ENCODE measurements at regions not wholly inside any gene's neighbourhood (a gene's known extent, or its start where the extent isn't known, plus 50 kb on each side); places are given as distances from the start of the nearest gene placed in this dataset.

GRCh38 chr10:55215699-55216098, 414.7 kb upstream of the PCDH15 start:
- H3K27me3 ChIP-seq: no peaks in the 10 kb centered on the region
- no peak overlapping the region for H3K9ac ChIP-seq
- no peaks in the 10 kb centered on the region for H3F3A ChIP-seq (ENCODE audit: low read depth)
- H3K9me3 ChIP-seq (ENCODE audit: low read depth): no peaks in the 10 kb centered on the region
- H3K79me2 ChIP-seq (ENCODE audit: low read depth): no peaks in the 10 kb centered on the region
- TF ChIP-seq EZH2 (IDR thresholded peaks at IDR 0.05): no peak
- TF ChIP-seq CTCF (IDR thresholded peaks at IDR 0.05): no peak
- TF ChIP-seq EZH2phosphoT487 (IDR thresholded peaks at IDR 0.05): no peak
- H3K4me1 ChIP-seq: no peaks in the 10 kb centered on the region
- H3K4me1 Mint-ChIP-seq: no peaks in the 10 kb centered on the region
- DNase-seq (ENCODE audit: low spot score): no peak
- no peak overlapping the region for H3K27ac ChIP-seq
- no peaks in the 10 kb centered on the region for H4K20me1 ChIP-seq (ENCODE audit: low read depth)
- no peak overlapping the region for H3K4me3 Mint-ChIP-seq
- no peak overlapping the region for H2AFZ ChIP-seq (replicated peaks)
- no peak overlapping the region for H3K4me2 ChIP-seq
- no peaks in the 10 kb centered on the region for H3K9me3 Mint-ChIP-seq
- H3K27ac Mint-ChIP-seq: no peak overlapping the region
- H3K27me3 Mint-ChIP-seq (ENCODE audit: insufficient read depth, low read depth): no peaks in the 10 kb centered on the region
- H3K4me3 ChIP-seq: no peak overlapping the region
- H3K36me3 Mint-ChIP-seq: no peaks in the 10 kb centered on the region
- no peaks in the 10 kb centered on the region for H3K36me3 ChIP-seq

- Mint-ChIP-seq H3K9me3 (no peaks in the 10 kb centered on the region), H3K4me3 (no peak overlapping the region), H3K27me3 (ENCODE audit: insufficient read depth, low read depth) (no peaks in the 10 kb centered on the region), H3K27ac (no peak overlapping the region), H3K4me1 (no peaks in the 10 kb centered on the region), H3K36me3 (no peaks in the 10 kb centered on the region)
- no peaks in the 10 kb centered on the region for H3K9me3 ChIP-seq (ENCODE audit: low read depth)
- H3K9ac ChIP-seq: no peak overlapping the region
- no peaks in the 10 kb centered on the region for H3K27me3 ChIP-seq
- no peaks in the 10 kb centered on the region for H4K20me1 ChIP-seq (ENCODE audit: low read depth)
- DNase-seq (ENCODE audit: low spot score): no peak
- TF ChIP-seq EZH2phosphoT487 (IDR thresholded peaks at IDR 0.05): no peak
- no peak for TF ChIP-seq EZH2 (IDR thresholded peaks at IDR 0.05)
- no peak for TF ChIP-seq CTCF (IDR thresholded peaks at IDR 0.05)
- H3F3A ChIP-seq (ENCODE audit: low read depth): no peaks in the 10 kb centered on the region
- no peak overlapping the region for H3K4me2 ChIP-seq
- no peaks in the 10 kb centered on the region for H3K4me1 ChIP-seq
- H2AFZ ChIP-seq (replicated peaks): no peak overlapping the region
- no peaks in the 10 kb centered on the region for H3K36me3 ChIP-seq
- no peak overlapping the region for H3K27ac ChIP-seq
- H3K79me2 ChIP-seq (ENCODE audit: low read depth): no peaks in the 10 kb centered on the region
- no peak overlapping the region for H3K4me3 ChIP-seq
These were observed 413.6 kb upstream of the PCDH15 start for GRCh38 chr10:55214608-55215007.

GRCh38 chr10:55212051-55212450, 411.0 kb upstream of the PCDH15 start:
- TF ChIP-seq EZH2 (IDR thresholded peaks at IDR 0.05) (no peak), CTCF (IDR thresholded peaks at IDR 0.05) (no peak), EZH2phosphoT487 (IDR thresholded peaks at IDR 0.05) (no peak)
- no peaks in the 10 kb centered on the region for H3K27me3 ChIP-seq
- Mint-ChIP-seq H3K27ac (no peak overlapping the region), H3K9me3 (no peaks in the 10 kb centered on the region), H3K4me3 (no peak overlapping the region), H3K4me1 (no peaks in the 10 kb centered on the region), H3K36me3 (no peaks in the 10 kb centered on the region), H3K27me3 (ENCODE audit: insufficient read depth, low read depth) (no peaks in the 10 kb centered on the region)
- no peak overlapping the region for H3K4me3 ChIP-seq
- no peak overlapping the region for H2AFZ ChIP-seq (replicated peaks)
- no peaks in the 10 kb centered on the region for H3K4me1 ChIP-seq
- no peaks in the 10 kb centered on the region for H3K79me2 ChIP-seq (ENCODE audit: low read depth)
- no peaks in the 10 kb centered on the region for H4K20me1 ChIP-seq (ENCODE audit: low read depth)
- no peak overlapping the region for H3K27ac ChIP-seq
- no peaks in the 10 kb centered on the region for H3F3A ChIP-seq (ENCODE audit: low read depth)
- no peak for DNase-seq (ENCODE audit: low spot score)
- H3K36me3 ChIP-seq: no peaks in the 10 kb centered on the region
- no peak overlapping the region for H3K9ac ChIP-seq
- no peak overlapping the region for H3K4me2 ChIP-seq
- H3K9me3 ChIP-seq (ENCODE audit: low read depth): no peaks in the 10 kb centered on the region

- H3K9ac ChIP-seq: no peak overlapping the region
- no peaks in the 10 kb centered on the region for H3K27me3 ChIP-seq
- peaks cover 3% of the 10 kb centered on the region for H3K27me3 Mint-ChIP-seq (ENCODE audit: insufficient read depth, low read depth)
- no peak for DNase-seq (ENCODE audit: low spot score)
- no peaks in the 10 kb centered on the region for H3K36me3 ChIP-seq
- no peaks in the 10 kb centered on the region for H4K20me1 ChIP-seq (ENCODE audit: low read depth)
- no peaks in the 10 kb centered on the region for H3K4me1 ChIP-seq
- H3K4me2 ChIP-seq: no peak overlapping the region
- H3K27ac ChIP-seq: no peak overlapping the region
- no peak overlapping the region for H3K4me3 Mint-ChIP-seq
- no peaks in the 10 kb centered on the region for H3K79me2 ChIP-seq (ENCODE audit: low read depth)
- peaks cover 5% of the 10 kb centered on the region for H3K9me3 Mint-ChIP-seq
- no peaks in the 10 kb centered on the region for H3K9me3 ChIP-seq (ENCODE audit: low read depth)
- no peak for TF ChIP-seq CTCF (IDR thresholded peaks at IDR 0.05)
- TF ChIP-seq EZH2phosphoT487 (IDR thresholded peaks at IDR 0.05): no peak
- TF ChIP-seq EZH2 (IDR thresholded peaks at IDR 0.05): no peak
- H3K4me1 Mint-ChIP-seq: no peaks in the 10 kb centered on the region
- no peak overlapping the region for H3K4me3 ChIP-seq
- H3F3A ChIP-seq (ENCODE audit: low read depth): no peaks in the 10 kb centered on the region
- no peak overlapping the region for H2AFZ ChIP-seq (replicated peaks)
- H3K27ac Mint-ChIP-seq: no peak overlapping the region
- H3K36me3 Mint-ChIP-seq: no peaks in the 10 kb centered on the region
These were observed 402.8 kb upstream of the PCDH15 start for GRCh38 chr10:55203874-55204273.

Measured in neural progenitor cell (in vitro differentiated cells).